ENCODE measurements at regions not wholly inside any gene's neighbourhood (a gene's known extent, or its start where the extent isn't known, plus 50 kb on each side); places are given as distances from the start of the nearest gene placed in this dataset.
"Not testable (repeated sequence)": the region's sequence is repeated elsewhere in the genome, so short reads cannot be mapped to it uniquely, and the experiment has no call there.

GRCh38 chr10:47578547-47578946 lies 55.1 kb upstream of the AGAP9 start:
- H3K9me3 ChIP-seq (ENCODE audit: control insufficient read depth, low read depth, low read length); H3K27ac ChIP-seq (ENCODE audit: control insufficient read depth, insufficient read depth, low read length); FAIRE-seq; H3K4me2 ChIP-seq (ENCODE audit: control insufficient read depth, extremely low read depth, insufficient read depth, low read depth, low read length); H3K4me1 ChIP-seq (ENCODE audit: control insufficient read depth, extremely low read depth, insufficient read depth, low read length); H3K79me2 ChIP-seq (ENCODE audit: control insufficient read depth, insufficient read depth, low read length); H3K4me3 ChIP-seq (ENCODE audit: control insufficient read depth in 2 of 3, extremely low read depth in 1 of 3, insufficient read depth in 2 of 3, low read depth in 1 of 3, low read length in 3 of 3); H3K36me3 ChIP-seq (ENCODE audit: control insufficient read depth in 2 of 2, extremely low read depth in 1 of 2, insufficient read depth in 2 of 2, low read length in 2 of 2); DNase-seq (ENCODE audit: low read depth, low spot score); dilution Hi-C loops (cut with MboI; ENCODE audit: extremely low pct_ligation_motif_present, low sequenced_read_pairs); H2AFZ ChIP-seq (ENCODE audit: control insufficient read depth, low read length); H3K9me1 ChIP-seq (ENCODE audit: control insufficient read depth, extremely low read depth, insufficient read depth, low read length); H3K9ac ChIP-seq (ENCODE audit: control insufficient read depth, extremely low read depth, insufficient read depth, low read length); H3K27me3 ChIP-seq (ENCODE audit: control insufficient read depth, extremely low read depth, insufficient read depth, low read length); H4K20me1 ChIP-seq (ENCODE audit: control insufficient read depth, extremely low read depth, insufficient read depth, low read length): not testable (repeated sequence)

Measured in keratinocyte (primary cell).